Glutamatergic neuron (in vitro differentiated cells): ENCODE measurements at regions not wholly inside any gene's neighbourhood (a gene's known extent, or its start where the extent isn't known, plus 50 kb on each side); places are given as distances from the start of the nearest gene placed in this dataset.

Source experiments
- DNase-seq: peaks from one replicate; pipeline ENCODE4 v3.0.0; 2022
- H3K27ac Mint-ChIP-seq: one replicate; pipeline ENCODE4 v1.8.0; 2020; ENCODE audit warnings: mild to moderate bottlenecking, mixed read lengths, inconsistent platforms; ENCODE audit not compliant: unreplicated experiment
- H3K27me3 Mint-ChIP-seq: one replicate; pipeline ENCODE4 v1.8.0; 2020; ENCODE audit warnings: mild to moderate bottlenecking, moderate library complexity, mixed read lengths, inconsistent platforms; ENCODE audit not compliant: unreplicated experiment
- H3K36me3 Mint-ChIP-seq: one replicate; pipeline ENCODE4 v1.8.0; 2020; ENCODE audit warnings: mild to moderate bottlenecking, mixed read lengths, inconsistent platforms; ENCODE audit not compliant: unreplicated experiment
- H3K4me1 Mint-ChIP-seq: one replicate; pipeline ENCODE4 v1.8.0; 2020; ENCODE audit warnings: mild to moderate bottlenecking, low read depth, mixed read lengths, inconsistent platforms; ENCODE audit not compliant: unreplicated experiment
- H3K4me3 Mint-ChIP-seq: one replicate; pipeline ENCODE4 v1.8.0; 2020; ENCODE audit warnings: mild to moderate bottlenecking, mixed read lengths, inconsistent platforms; ENCODE audit not compliant: unreplicated experiment
- H3K9me3 Mint-ChIP-seq: one replicate; pipeline ENCODE4 v1.8.0; 2020; ENCODE audit warnings: mild to moderate bottlenecking, moderate library complexity, mixed read lengths, inconsistent platforms; ENCODE audit not compliant: unreplicated experiment
- TF ChIP-seq, protein P1 (sequence below): fragments of 200-600 bp; sonication (generic); IDR thresholded peaks from one replicate; pipeline ENCODE4 v1.5.0; 2021; ENCODE audit not compliant: partially characterized antibody, unreplicated experiment

DNA sequence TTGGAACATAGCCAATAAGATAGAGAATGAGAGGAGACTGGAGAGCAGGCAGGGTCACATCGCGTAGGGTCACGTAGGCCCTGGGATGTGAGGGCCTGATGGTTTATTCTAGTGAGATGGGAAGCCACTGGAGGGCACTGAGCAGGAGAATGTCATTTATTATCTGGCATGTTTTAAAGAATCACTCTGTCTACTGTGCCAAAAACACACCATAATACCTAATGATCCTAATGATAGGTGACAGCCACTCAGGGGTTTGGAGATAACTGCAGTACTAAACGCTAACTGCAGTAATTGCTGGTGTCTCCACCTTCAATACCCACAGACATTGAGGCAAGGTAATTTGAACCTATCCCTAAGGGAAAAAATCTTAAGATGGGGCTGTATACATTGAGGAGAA, 185.4 kb downstream of the TTLL7 start:
- no peaks in the 10 kb centered on the region for H3K27me3 Mint-ChIP-seq
- no peaks in the 10 kb centered on the region for H3K9me3 Mint-ChIP-seq
- H3K36me3 Mint-ChIP-seq = no peaks in the 10 kb centered on the region
- DNase-seq = no peak
- H3K27ac Mint-ChIP-seq = no peak overlapping the region
- TF ChIP-seq, protein P1, sequence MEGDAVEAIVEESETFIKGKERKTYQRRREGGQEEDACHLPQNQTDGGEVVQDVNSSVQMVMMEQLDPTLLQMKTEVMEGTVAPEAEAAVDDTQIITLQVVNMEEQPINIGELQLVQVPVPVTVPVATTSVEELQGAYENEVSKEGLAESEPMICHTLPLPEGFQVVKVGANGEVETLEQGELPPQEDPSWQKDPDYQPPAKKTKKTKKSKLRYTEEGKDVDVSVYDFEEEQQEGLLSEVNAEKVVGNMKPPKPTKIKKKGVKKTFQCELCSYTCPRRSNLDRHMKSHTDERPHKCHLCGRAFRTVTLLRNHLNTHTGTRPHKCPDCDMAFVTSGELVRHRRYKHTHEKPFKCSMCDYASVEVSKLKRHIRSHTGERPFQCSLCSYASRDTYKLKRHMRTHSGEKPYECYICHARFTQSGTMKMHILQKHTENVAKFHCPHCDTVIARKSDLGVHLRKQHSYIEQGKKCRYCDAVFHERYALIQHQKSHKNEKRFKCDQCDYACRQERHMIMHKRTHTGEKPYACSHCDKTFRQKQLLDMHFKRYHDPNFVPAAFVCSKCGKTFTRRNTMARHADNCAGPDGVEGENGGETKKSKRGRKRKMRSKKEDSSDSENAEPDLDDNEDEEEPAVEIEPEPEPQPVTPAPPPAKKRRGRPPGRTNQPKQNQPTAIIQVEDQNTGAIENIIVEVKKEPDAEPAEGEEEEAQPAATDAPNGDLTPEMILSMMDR = no peak
- no peaks in the 10 kb centered on the region for H3K4me1 Mint-ChIP-seq
- H3K4me3 Mint-ChIP-seq = no peak overlapping the region

DNA sequence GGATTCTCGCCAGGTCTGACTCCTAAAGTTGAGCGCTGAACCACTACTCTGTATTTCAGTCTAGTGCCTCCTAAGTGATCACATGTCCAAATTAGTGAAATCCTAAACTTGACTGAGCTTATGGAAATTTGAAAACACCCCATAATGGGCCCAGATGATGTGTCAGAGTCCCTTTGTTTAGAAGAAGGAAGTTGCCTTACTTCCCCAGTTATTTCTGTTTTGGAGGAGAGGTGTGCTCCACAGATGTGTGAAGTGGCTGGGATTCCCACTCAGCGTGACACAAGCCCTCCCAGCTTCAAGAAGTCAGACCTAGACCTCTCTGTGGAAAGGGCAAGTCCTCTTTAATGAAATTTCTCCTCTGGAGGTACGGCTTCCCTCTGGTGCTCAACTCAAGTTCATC, 188.8 kb downstream of the TTLL7 start:
- no peak for DNase-seq
- no peaks in the 10 kb centered on the region for H3K4me1 Mint-ChIP-seq
- TF ChIP-seq, protein P1 = no peak
- H3K9me3 Mint-ChIP-seq = no peaks in the 10 kb centered on the region
- no peaks in the 10 kb centered on the region for H3K36me3 Mint-ChIP-seq
- H3K27ac Mint-ChIP-seq = no peak overlapping the region
- no peak overlapping the region for H3K4me3 Mint-ChIP-seq
- H3K27me3 Mint-ChIP-seq = no peaks in the 10 kb centered on the region

DNA sequence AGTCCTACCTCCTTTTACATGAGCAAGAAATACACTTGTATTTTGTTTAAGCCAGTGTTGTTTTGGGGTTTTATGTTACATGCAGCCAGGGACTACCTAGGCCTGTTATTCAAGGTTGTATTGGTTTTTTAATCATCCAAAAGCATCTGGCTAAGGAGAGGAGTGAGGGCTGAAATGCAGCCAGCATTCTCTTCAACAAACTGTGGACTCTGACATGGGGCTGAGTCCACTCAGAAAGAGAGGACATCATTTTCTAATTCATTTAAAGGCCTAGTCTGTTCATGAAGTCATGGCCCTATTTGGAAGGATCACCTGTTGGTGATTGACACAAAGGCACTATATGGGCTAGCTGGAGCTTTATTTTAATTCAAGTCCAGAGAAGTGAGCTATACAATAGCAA, 190.4 kb downstream of the TTLL7 start:
- Mint-ChIP-seq H3K4me3 (no peak overlapping the region), H3K4me1 (no peaks in the 10 kb centered on the region), H3K27me3 (no peaks in the 10 kb centered on the region), H3K27ac (no peak overlapping the region), H3K36me3 (no peaks in the 10 kb centered on the region), H3K9me3 (no peaks in the 10 kb centered on the region)
- TF ChIP-seq, protein P1 = no peak
- DNase-seq = no peak

DNA sequence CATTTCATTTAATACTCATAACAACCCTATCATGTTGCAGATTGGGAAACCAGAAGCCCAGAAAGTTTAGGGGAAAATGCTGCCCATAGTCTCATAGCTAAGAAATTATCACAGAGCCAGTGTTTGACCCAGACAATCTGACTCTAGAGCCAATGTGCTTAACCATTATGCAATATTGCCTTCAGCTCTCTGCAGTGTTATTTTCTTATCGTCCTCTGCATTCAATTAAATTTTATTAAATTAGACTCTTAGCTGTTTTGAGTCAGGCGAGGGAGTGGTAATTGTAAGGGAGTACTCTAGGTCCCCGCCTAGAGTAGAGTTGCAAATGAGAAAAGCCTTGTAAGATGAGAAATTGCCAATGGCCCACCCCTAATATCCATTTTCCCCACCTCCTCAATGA, 191.1 kb downstream of the TTLL7 start:
- Mint-ChIP-seq H3K27ac (no peak overlapping the region), H3K4me3 (no peak overlapping the region), H3K4me1 (no peaks in the 10 kb centered on the region), H3K36me3 (no peaks in the 10 kb centered on the region), H3K27me3 (no peaks in the 10 kb centered on the region), H3K9me3 (no peaks in the 10 kb centered on the region)
- TF ChIP-seq, protein P1 = no peak
- DNase-seq = no peak

DNA sequence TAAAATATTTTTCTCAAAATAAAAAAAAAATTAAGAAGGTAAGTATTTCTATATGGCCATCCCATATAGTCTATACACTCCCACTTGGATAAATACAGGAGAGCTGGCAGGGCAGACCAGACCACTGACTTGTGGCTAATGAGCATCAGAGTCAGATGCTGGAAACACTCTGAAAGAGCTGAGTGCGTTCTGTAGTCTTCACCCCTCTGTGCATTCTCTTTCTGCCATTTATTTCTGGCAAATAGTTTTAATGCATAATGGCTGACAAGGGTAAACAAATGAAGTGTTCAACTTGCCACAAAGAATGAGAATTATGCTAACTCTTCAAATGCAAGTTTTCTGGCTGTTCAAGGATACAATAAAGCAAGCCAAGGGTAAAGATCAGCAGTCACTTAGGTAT, 191.7 kb downstream of the TTLL7 start:
- Mint-ChIP-seq H3K9me3 (no peaks in the 10 kb centered on the region), H3K27me3 (no peaks in the 10 kb centered on the region), H3K36me3 (no peaks in the 10 kb centered on the region), H3K4me3 (no peak overlapping the region), H3K4me1 (no peaks in the 10 kb centered on the region), H3K27ac (no peak overlapping the region)
- TF ChIP-seq, protein P1 = no peak
- no peak for DNase-seq
